Cardiac fibroblast (primary cell): ENCODE measurements at regions not wholly inside any gene's neighbourhood (a gene's known extent, or its start where the extent isn't known, plus 50 kb on each side); places are given as distances from the start of the nearest gene placed in this dataset.

Experiments used
- DNase-seq, 2 donors: peaks; one replicate each; pipeline versions ENCODE4 v3.0.0 to v3.0.0-alpha.2; 2010; ENCODE audit warnings: low read depth in 2 of 2
- H3K4me3 ChIP-seq, 2 donors: replicated peaks in 1 of 2; 1 replicate in 1 of 2; 2 replicates in 1 of 2; pipeline ENCODE4 v1.5.1; 2011; ENCODE audit warnings: low read depth in 2 of 2, low read length in 2 of 2, mild to moderate bottlenecking in 2 of 2, moderate library complexity in 1 of 2
- CTCF ChIP-seq: IDR thresholded peaks from one replicate; pipeline ENCODE4 v1.5.1; 2011; ENCODE audit warnings: low read depth, mild to moderate bottlenecking, low read length, inconsistent platforms

GRCh38 chr2:43040084-43040854 lies 186.1 kb downstream of the ZFP36L2 start:
- no peak for TF ChIP-seq CTCF

GRCh38 chr2:43039376-43040080 lies 186.9 kb downstream of the ZFP36L2 start:
- H3K4me3 ChIP-seq: no peak overlapping the region
- no peak for DNase-seq
- TF ChIP-seq CTCF: no peak

More at GRCh38 chr2:43040084-43040854, 186.1 kb downstream of the ZFP36L2 start:
- no peak for DNase-seq
- H3K4me3 ChIP-seq: no peak overlapping the region

- no peak for TF ChIP-seq CTCF
- DNase-seq: no peak
- no peak overlapping the region for H3K4me3 ChIP-seq
Measured at GRCh38 chr2:43038696-43039094, 187.7 kb downstream of the ZFP36L2 start.

- TF ChIP-seq CTCF: no peak
- H3K4me3 ChIP-seq: no peak overlapping the region
- DNase-seq: peak in 1 of 2 donors; percentile 67
Measured at GRCh38 chr2:43038034-43038695, 188.2 kb downstream of the ZFP36L2 start.

GRCh38 chr2:43035922-43036321 lies 190.5 kb downstream of the ZFP36L2 start:
- no peak for DNase-seq
- TF ChIP-seq CTCF: no peak
- H3K4me3 ChIP-seq: no peak overlapping the region

GRCh38 chr2:43034921-43035320 lies 191.5 kb downstream of the ZFP36L2 start:
- DNase-seq: no peak
- no peak overlapping the region for H3K4me3 ChIP-seq
- no peak for TF ChIP-seq CTCF
